ENCODE measurements at regions not wholly inside any gene's neighbourhood (a gene's known extent, or its start where the extent isn't known, plus 50 kb on each side); places are given as distances from the start of the nearest gene placed in this dataset.

DNA sequence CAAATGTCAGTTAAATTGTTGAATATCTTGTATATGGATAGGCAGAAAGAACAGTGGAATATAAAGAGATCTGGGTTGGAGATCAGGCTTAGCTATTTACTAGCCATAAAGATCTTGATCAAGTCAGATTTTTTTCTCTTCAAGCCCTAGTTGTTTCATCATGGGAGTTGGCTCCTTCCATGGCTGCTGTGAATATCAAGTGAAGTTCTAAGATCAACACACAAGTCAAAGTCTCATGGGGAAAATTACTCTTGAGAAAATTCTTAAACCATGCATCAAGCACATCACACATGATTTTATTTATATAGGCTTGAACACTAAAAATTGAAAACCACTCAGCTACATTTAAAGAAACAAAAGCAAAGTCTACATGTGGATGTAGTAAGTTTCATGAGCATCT, 79.8 kb downstream of the C1D start:
- TF ChIP-seq Cebpa-rat (IDR thresholded peaks at IDR 0.05): no peak
- H3K9ac ChIP-seq: no peak overlapping the region
- H3K36me3 ChIP-seq: no peaks in the 10 kb centered on the region
- H3K4me3 ChIP-seq: no peak overlapping the region
- H3K27me3 ChIP-seq: no peaks in the 10 kb centered on the region
- no peak overlapping the region for H3K27ac ChIP-seq
- 0 out of 22 replicates have a peak, but pooled peaks cover 0 to under 1% (median 0%) of the 10 kb centered on the region in 11 experiments for H3K9me3 ChIP-seq (replicated peaks in 1 of 11)
- no peaks in the 10 kb centered on the region for H4K20me1 ChIP-seq
- no peaks in the 10 kb centered on the region for H3K4me1 ChIP-seq
- H3K4me2 ChIP-seq: no peak overlapping the region

DNA sequence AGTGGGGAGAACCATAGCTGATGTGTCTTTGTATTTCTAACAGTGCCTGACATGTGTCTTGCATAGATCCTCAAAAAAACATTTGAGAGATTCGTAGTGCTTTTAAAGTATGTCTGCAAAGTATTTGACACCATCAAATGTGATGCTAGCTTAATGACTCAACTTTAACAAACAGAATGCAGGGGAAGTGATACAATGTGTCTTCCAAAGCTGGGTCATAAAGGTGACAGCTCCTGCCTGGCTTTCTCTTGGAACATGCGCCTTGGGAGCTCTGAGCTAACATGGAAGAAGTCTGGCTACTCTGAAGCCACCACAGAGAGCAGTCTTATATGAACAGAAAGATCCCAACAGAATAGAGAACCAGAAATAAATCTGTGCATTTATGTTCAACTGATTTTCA, 78.2 kb downstream of the C1D start:
- Histone ChIP-seq H3K9me3 (replicated peaks in 1 of 11) (peaks cover 0 to 6% (median 0%) of the 10 kb centered on the region in 11 experiments; a peak in 1 of 22 replicates), H3K9ac (no peak overlapping the region), H3K4me1 (no peaks in the 10 kb centered on the region), H3K4me2 (no peak overlapping the region), H4K20me1 (no peaks in the 10 kb centered on the region), H3K27ac (no peak overlapping the region), H3K4me3 (no peak overlapping the region), H3K36me3 (no peaks in the 10 kb centered on the region), H3K27me3 (no peaks in the 10 kb centered on the region)
- TF ChIP-seq Cebpa-rat (IDR thresholded peaks at IDR 0.05): no peak

DNA sequence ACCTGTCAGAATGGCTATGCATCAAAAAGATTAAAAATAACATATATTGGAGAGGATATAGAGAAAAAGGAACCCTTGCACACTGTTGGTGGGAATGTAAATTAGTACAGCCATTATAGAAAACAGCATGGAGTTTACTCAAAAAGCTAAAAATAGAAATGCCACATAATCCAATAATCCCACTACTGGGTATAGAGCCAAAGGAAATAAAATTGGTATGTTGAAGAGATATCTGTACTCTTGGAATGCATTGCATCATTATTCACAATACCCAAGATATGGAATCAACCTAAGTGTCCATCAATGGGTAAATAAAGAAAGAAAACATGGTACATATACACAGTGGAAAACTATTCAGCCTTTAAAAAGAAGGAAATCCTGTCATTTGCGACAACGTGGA, 77.2 kb downstream of the C1D start:
- no peak for TF ChIP-seq Cebpa-rat (IDR thresholded peaks at IDR 0.05)

DNA sequence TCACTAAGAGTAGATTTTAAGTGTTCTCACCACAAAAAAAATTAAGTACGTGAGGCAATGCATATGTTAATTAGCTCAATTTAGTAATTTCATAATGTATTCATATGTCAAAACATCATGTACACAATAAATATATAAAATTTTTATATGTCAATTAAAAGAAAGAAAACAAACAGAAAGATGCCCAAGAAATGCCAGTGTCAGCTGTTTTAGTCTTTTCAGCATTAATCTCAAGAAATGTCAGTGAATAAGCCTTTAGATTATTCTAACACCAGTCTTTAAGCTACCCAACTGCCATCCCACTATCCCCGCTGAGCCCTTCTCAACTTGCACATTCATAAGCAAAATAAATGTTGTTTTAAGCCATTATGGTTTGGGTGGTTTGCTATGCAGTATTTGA, 76.5 kb downstream of the C1D start:
- Histone ChIP-seq H3K9ac (no peak overlapping the region), H3K27me3 (no peaks in the 10 kb centered on the region), H3K4me3 (no peak overlapping the region), H3K9me3 (replicated peaks in 1 of 11) (peaks cover 0 to 6% (median 0%) of the 10 kb centered on the region in 11 experiments; a peak in 1 of 22 replicates), H3K36me3 (no peaks in the 10 kb centered on the region), H3K27ac (no peak overlapping the region), H3K4me1 (no peaks in the 10 kb centered on the region), H3K4me2 (no peak overlapping the region), H4K20me1 (no peaks in the 10 kb centered on the region)
- TF ChIP-seq Cebpa-rat (IDR thresholded peaks at IDR 0.05): no peak

More for the DNA sequence above, 77.2 kb downstream of the C1D start:
- H3K4me1 ChIP-seq: no peaks in the 10 kb centered on the region
- no peak overlapping the region for H3K9ac ChIP-seq
- no peaks in the 10 kb centered on the region for H3K36me3 ChIP-seq
- H3K4me3 ChIP-seq: no peak overlapping the region
- H4K20me1 ChIP-seq: no peaks in the 10 kb centered on the region
- H3K9me3 ChIP-seq (replicated peaks in 1 of 11): peaks cover 0 to 6% (median 0%) of the 10 kb centered on the region in 11 experiments; a peak in 1 of 22 replicates
- H3K27me3 ChIP-seq: no peaks in the 10 kb centered on the region
- no peak overlapping the region for H3K4me2 ChIP-seq
- no peak overlapping the region for H3K27ac ChIP-seq
